ENCODE measurements at regions not wholly inside any gene's neighbourhood (a gene's known extent, or its start where the extent isn't known, plus 50 kb on each side); places are given as distances from the start of the nearest gene placed in this dataset.

DNA sequence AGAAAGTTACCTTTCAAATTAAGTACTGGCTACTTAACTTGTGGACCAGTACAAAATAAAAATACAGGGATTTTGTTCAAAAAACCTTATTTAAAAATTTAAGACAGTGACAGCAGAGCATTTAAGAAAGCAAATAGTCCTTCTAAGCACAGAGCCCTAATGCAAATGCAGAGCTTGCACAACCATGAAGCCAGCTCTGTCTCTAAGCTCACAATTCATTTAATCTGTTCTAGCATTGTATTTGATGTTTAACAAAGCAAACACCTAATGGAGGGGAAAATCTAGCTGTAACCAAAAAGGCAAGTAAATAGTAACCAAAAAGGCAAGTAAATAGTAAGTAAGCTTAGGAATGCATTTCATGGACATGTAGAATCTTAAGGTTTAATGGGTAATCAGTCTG is 138.7 kb upstream of the GHR start:
- TF ChIP-seq, protein P1, sequence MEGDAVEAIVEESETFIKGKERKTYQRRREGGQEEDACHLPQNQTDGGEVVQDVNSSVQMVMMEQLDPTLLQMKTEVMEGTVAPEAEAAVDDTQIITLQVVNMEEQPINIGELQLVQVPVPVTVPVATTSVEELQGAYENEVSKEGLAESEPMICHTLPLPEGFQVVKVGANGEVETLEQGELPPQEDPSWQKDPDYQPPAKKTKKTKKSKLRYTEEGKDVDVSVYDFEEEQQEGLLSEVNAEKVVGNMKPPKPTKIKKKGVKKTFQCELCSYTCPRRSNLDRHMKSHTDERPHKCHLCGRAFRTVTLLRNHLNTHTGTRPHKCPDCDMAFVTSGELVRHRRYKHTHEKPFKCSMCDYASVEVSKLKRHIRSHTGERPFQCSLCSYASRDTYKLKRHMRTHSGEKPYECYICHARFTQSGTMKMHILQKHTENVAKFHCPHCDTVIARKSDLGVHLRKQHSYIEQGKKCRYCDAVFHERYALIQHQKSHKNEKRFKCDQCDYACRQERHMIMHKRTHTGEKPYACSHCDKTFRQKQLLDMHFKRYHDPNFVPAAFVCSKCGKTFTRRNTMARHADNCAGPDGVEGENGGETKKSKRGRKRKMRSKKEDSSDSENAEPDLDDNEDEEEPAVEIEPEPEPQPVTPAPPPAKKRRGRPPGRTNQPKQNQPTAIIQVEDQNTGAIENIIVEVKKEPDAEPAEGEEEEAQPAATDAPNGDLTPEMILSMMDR (conservative IDR thresholded peaks at IDR 0.05; ENCODE audit: low read depth, low read length): no peak
- TF ChIP-seq EZH2 (IDR thresholded peaks at IDR 0.05; ENCODE audit: low read length, unreplicated experiment) (no peak), EZH2phosphoT487 (IDR thresholded peaks at IDR 0.05; ENCODE audit: borderline replicate concordance, low read length) (no peak)
